GM23338 (cell line): ENCODE measurements at regions not wholly inside any gene's neighbourhood (a gene's known extent, or its start where the extent isn't known, plus 50 kb on each side); places are given as distances from the start of the nearest gene placed in this dataset.

ENCODE experiments used
- CTCF ChIP-seq, 2 experiments: fragments of 200-600 bp in 1 of 2; sonication (generic) in 1 of 2; conservative IDR thresholded peaks; 2 replicates each; pipeline versions ENCODE4 v1.5.1 to v1.6.1; 2016 to 2017; ENCODE audit warnings: antibody characterized with exemption in 2 of 2, low read depth in 2 of 2, mild to moderate bottlenecking in 2 of 2, moderate library complexity in 1 of 2
- REST ChIP-seq: IDR thresholded peaks from one replicate; pipeline ENCODE4 v1.6.1; 2018; ENCODE audit warnings: antibody characterized with exemption; ENCODE audit not compliant: unreplicated experiment

GRCh38 chr2:128817171-128817570 is 498.5 kb upstream of the HS6ST1 start:
- TF ChIP-seq REST (no peak), CTCF (conservative IDR thresholded peaks at IDR 0.05; ENCODE audit: low read depth in 2 of 2) (no peak)
